HG03457 (cell line): ENCODE measurements at regions not wholly inside any gene's neighbourhood (a gene's known extent, or its start where the extent isn't known, plus 50 kb on each side); places are given as distances from the start of the nearest gene placed in this dataset.
A peak's percentile ranks its signal among the peaks of the same experiment; 100 is the strongest.
"Not testable (repeated sequence)": the region's sequence is repeated elsewhere in the genome, so short reads cannot be mapped to it uniquely, and the experiment has no call there.

Source experiments
- ATAC-seq: cut with Tn5 transposase; IDR thresholded peaks from one replicate; pipeline ENCODE4 v1.9.1; 2021; ENCODE audit warnings: moderate number of reproducible peaks; ENCODE audit not compliant: unreplicated experiment

DNA sequence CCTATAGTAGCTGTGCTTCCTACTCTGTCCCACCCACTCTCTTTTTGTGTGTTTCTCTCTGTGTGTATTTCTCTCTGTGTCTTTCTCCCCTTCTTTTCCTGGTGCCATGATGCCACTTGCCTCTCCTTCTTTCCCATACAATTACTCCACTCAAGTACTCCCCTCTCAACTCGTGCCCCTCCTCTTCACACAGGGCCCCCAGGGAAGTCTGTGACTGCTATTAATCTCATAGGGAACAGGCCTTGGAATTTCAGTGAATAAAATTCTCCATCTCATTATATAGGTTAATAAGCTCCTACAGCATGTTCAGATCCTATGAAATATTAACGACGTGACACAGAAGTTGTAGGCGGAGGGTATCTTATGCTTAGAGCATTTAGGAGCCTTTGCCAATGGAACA lies 205.9 kb upstream of the EPHA4 start:
- no peak for ATAC-seq

- no peak for ATAC-seq
These were observed 205.0 kb upstream of the EPHA4 start for GRCh38 chr2:221777119-221777518.

DNA sequence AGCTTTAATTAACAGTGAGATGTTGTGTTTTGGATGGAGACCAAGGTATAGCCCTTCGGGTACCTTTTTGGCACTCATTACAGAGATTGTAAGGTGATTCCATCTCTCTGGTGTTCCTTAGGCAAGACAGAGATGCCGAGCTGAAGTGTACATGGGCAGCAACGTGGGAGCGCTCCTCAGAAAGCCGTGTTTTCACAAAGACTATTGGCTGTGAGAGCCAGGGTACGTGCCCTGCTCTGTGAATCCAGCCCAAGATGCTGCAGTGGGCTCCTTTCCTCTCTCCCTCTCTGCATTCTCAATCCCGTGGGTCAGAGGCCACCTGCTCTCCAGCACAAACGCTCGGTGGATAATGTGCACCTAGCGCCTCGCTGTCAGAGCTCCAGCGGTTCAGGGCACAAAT lies 203.0 kb upstream of the EPHA4 start:
- ATAC-seq: no peak

DNA sequence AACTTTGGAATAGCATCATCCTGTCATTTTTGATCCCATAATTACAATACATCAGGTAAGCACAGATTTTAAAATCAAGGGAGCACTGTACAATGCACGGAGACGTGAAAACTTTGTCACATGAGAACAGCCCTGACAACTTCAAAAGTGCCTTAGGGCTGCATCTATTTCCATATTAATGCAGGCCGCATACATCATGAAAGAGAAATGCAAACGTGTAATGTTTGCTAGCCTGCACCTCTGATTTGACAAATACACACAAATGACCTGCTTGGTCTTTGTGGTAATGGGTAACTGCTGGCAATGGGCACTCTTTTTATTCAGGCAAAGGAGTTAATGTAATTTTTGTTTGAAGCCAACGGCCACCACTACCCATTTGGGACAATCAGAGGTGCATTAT lies 202.0 kb upstream of the EPHA4 start:
- ATAC-seq: no peak

GRCh38 chr2:221771297-221771696 lies 199.2 kb upstream of the EPHA4 start:
- ATAC-seq: no peak

- ATAC-seq: no peak
These were observed 195.3 kb upstream of the EPHA4 start for GRCh38 chr2:221767106-221768012.

DNA sequence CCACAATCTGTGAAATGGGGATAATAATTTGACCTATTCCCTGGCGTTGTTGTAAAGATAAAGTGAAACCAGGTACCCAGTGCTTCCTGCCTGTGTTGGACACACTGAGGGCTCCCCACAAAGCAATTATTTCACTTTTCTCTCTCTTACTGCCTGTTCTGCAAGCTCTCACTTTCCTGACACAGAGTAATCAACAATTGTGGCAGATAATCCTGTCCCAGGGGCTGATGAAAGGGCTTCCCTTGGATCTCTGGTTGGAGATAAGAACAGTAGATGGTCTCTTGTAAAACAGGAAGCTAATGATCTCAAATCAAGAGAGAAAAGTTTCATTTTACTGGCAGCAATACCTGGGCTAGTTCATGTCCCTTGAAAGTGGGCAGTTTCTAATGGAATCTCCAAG lies 190.4 kb upstream of the EPHA4 start:
- no peak for ATAC-seq

DNA sequence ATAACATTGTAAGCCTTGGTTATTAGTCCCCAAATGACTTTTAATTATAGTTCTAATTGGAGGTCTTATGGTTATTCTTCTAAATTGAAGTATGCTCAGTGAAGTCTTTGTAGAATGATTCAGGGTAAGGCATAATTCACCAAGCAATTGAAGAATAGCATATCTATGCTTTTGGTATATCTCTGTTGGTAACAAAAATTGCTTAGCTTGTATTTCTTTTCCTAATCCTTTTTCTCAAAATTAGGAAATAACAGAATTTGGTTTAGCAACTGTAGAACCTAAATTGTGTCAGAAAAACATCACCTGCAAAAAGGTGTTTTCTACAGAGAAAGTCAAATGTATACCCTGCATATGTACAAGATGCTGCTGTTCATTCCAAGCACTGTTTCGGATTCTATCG lies 189.2 kb upstream of the EPHA4 start:
- ATAC-seq: no peak

GRCh38 chr2:221758076-221758475 lies 186.0 kb upstream of the EPHA4 start:
- no peak for ATAC-seq

DNA sequence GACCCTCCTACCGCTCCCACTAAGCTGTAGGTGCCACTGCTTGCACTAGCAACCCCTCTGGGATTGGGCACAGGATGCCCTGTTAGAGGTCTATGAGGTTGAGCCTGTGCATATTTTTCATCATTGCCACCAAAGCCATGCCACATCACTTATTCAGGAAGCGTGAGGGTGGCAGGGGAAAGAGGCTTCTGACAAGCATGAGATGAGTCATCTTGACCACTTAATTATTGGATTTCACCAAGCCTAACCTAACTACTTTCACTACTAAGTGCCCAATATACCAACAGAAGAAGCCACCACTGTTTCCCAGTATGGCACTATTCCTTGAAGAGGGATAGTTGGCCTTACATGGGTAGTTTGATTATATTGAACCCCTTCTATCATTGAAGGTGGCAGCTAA lies 181.3 kb upstream of the EPHA4 start:
- ATAC-seq: no peak

DNA sequence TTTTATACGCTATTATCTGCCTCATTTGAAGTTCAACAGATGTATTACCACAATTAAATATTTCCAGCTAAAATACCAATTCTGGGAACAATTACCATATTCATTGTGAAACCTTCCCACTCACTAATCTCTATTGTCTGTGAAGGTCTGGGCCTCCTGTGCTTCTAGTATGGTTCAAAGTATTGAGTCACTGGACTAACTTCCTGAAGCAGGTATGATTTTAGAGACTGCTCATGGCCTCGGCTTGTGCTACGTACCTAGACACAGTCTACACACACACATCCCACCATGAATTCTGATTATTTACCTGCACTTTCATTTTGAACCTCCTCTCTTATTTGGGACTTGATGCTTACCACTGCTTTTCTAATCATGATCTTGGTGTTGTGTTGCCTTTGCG lies 180.7 kb upstream of the EPHA4 start:
- no peak for ATAC-seq

DNA sequence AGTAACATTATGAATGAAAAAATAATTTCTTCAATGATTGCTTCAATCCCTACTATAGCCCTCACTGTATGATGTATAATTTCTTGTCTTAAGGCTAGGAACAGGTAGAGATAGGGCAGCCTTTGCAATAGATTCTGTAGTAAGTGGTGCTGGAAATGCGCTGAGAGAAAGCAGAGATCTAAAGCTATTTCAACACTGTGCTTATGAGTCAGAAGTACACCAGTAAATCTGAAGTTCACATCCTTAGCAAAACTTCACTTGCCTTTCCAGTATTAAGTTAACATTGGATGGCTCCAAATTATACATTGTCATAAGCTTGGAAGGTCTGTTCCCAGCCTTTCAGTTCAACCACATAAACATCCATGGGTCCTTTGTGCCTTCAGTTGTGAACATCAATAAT lies 178.2 kb upstream of the EPHA4 start:
- no peak for ATAC-seq

- ATAC-seq: peak; percentile 69
These were observed 175.3 kb upstream of the EPHA4 start for GRCh38 chr2:221747289-221747972.

- no peak for ATAC-seq
These were observed 169.6 kb upstream of the EPHA4 start for GRCh38 chr2:221741496-221742211.

GRCh38 chr2:221731432-221732145 lies 159.5 kb upstream of the EPHA4 start:
- peak; percentile 93 for ATAC-seq

DNA sequence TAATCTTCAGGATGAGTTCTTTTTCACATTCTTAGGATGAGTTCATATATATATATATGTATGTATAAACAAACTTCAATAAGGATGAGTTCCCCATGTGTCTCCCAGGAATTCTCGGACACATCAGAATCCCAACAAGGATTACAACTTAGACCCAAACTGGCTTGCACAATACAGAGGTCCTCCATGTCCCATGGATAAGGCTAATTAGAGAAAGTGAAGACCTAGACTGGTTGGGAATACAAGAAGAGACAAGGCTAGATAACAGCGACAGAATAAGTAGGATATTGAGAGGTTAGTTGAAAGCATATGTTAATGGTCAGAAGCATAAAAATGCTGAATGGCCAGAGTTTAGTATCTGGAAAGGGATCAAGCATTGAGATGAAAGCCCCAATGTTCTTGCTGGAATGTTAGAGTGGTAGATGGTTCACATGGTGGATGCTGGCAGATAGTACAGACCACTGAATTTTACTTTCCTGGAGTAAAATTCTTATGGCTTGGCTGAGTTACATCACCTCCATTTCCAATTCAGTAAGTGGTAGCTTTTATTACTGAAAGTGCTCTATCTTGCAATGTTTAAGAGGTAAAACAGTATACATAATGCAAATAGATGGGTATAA lies 154.9 kb upstream of the EPHA4 start:
- no peak for ATAC-seq

- ATAC-seq: no peak
These were observed 152.6 kb upstream of the EPHA4 start for GRCh38 chr2:221724631-221725203.

DNA sequence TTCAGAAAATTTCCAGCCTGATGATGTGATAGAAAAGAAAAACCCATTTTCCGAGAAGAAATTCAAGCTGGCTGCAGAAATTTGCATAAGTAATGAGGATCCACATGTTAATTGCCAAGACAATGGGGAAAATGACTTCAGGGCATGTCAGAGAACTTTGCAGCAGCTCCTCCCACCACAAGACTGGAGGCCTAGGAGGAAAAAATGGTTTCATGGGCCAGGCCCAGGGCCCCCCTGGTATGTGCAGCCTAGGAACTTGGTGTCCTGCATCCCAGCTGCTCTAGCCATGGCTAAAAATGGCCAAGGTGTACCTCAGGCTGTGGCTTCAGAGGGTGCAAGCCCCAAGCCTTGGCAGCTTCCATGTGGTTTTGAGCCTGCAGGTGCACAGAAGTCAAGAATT lies 152.0 kb upstream of the EPHA4 start:
- ATAC-seq: not testable (repeated sequence)

DNA sequence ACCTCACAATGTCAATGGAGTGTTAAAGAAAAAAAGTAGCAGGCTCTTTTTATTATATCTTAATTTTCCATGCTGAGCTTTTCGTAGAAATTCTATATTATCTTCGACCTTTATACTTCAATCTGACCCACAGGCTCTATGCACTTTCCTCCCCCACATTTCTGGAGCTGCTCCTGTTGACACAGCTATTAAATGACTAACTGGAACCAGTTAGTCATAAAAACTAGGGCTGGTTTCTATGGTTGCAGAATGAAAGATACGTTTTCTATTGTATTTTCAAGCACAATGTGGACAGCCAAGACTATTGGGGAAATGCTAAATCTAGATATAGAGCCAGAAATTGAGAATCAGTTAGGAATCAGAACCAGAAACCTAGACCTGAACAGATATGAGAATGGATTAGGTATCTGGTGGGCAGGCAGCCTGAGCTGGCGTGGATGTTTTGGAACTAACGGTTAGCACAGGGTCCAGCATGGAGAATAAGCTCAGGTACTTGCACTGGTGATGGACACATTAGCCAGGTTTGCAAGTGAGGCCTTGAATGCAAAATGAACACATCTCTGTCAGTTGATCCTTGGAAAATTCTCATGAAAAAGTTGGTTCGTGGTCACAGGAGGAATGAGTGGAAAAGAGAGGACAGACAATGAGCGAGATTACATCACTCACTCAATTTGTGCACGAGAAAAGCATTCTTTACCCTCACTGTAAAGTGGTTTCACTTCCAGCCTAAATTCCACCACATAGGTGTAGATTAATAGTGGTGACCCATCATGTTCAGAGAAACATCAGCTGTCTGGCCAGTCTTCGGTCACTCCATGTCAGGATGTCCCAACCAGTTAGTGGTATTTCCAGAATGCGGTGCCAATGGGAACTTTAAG lies 144.6 kb upstream of the EPHA4 start:
- ATAC-seq: no peak
